GM23248 (cell line): ENCODE measurements at regions not wholly inside any gene's neighbourhood (a gene's known extent, or its start where the extent isn't known, plus 50 kb on each side); places are given as distances from the start of the nearest gene placed in this dataset.

Experiments used
- EZH2 ChIP-seq: fragments of 200-600 bp; sonication (generic); IDR thresholded peaks from 2 replicates; pipeline ENCODE4 v1.6.1; 2018; ENCODE audit warnings: antibody characterized with exemption, mild to moderate bottlenecking; ENCODE audit not compliant: insufficient read depth, poor library complexity, severe bottlenecking
- EZH2phosphoT487 ChIP-seq: fragments of 200-600 bp; sonication (generic); IDR thresholded peaks from 2 replicates; pipeline ENCODE4 v1.6.1; 2018; ENCODE audit warnings: antibody characterized with exemption, moderate library complexity, mild to moderate bottlenecking, low read depth; ENCODE audit not compliant: insufficient read depth

DNA sequence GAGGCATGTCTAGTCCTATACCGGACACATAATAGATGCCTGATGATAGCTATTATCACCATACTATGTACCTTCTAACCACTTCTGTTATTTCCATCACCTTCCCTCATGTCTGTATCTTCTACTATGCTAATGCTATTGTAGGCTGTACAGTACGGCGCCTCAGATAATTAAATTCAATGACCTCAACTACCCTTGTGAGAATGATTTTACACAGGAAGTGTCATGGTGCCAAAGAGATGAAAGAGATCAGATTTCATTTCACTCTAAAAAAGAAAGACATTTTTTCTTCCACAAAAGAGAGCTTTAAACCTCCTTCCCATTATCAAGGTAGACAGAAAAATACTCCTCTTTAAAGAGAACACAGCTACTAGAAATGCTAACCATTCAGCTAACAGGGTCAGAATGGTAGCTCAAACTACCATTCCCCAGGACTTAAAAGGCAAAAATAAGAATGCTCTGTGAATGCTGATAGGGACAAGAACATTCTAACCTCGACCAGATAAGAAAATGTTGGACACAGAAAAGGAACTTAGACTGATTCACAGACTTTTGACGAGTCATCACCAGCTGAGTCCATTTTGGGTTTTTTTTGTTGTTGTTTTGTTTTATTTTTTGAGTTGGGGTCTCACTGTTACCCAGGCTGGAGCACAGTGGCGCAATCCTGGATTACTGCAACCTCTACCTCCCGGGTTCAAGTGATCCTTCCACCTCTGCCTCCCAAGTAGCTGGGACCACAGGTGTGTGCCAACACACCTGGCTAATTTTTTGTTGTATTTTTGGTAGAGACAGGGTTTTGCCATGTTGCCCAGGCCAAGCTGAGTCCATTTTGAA is 99.2 kb upstream of the RAPGEF2 start:
- TF ChIP-seq EZH2 (no peak), EZH2phosphoT487 (no peak)
